K562 (cell line): ENCODE measurements at regions not wholly inside any gene's neighbourhood (a gene's known extent, or its start where the extent isn't known, plus 50 kb on each side); places are given as distances from the start of the nearest gene placed in this dataset.
"Not testable (repeated sequence)": the region's sequence is repeated elsewhere in the genome, so short reads cannot be mapped to it uniquely, and the experiment has no call there.

ENCODE experiments used
- ATAC-seq: fragments of 200-7000 bp; cut with Tn5 transposase; 3 replicates; pipeline ENCODE4 v1.9.1; 2020; ENCODE audit warnings: moderate library complexity
- BruUV-seq: library from RNA; stranded (reverse); fragments of 400-500 nt; replicated peaks from 2 replicates; lab custom pipeline; 2021; lab: Mats Ljungman, UMichigan
- CTCF ChIA-PET: fragments of 300-600 bp; formaldehyde crosslinking; extraction: SDS; loops from one replicate; lab custom pipeline; 2021; ENCODE audit warnings: low intra/inter-chr PET ratio; lab: Yijun Ruan, JAX
- POLR2A ChIA-PET: fragments of 300-600, 350-650 bp; sonication (Branson Sonifier 250); formaldehyde crosslinking; extraction: SDS; loops from one replicate; lab custom pipeline; 2021; ENCODE audit warnings: antibody characterized with exemption, inconsistent platforms; lab: Yijun Ruan, JAX
- DNase-seq, 4 experiments: peaks; one replicate each; pipeline versions ENCODE4 v3.0.0 to v3.0.0-alpha.2; 2011 to 2018; ENCODE audit warnings: low spot score in 3 of 4, mixed read lengths in 3 of 4; ENCODE audit errors: extremely low read depth in 1 of 4
- FAIRE-seq: peaks from 2 replicates; lab custom pipeline; 2011; peaks lifted over from hg19 to GRCh38; lab: Jason Lieb, UNC
- H2AFZ ChIP-seq: 2 replicates; pipeline ENCODE4 v1.6.0; 2011; ENCODE audit warnings: low read depth, low read length, control low read depth, inconsistent platforms
- H3K27ac ChIP-seq: fragments of 200-600 bp; 3 replicates; pipeline ENCODE4 v1.8.0; 2011; ENCODE audit warnings: low read depth, mild to moderate bottlenecking, control low read depth, inconsistent platforms, low read length, moderate library complexity, mixed read lengths; ENCODE audit errors: extremely low read depth
- H3K27me3 ChIP-seq, 2 experiments: fragments of 300-600 bp in 1 of 2; 2 replicates in 1 of 2; 3 replicates in 1 of 2; pipeline versions ENCODE4 v1.6.0 to v1.8.0; 2011; ENCODE audit warnings: inconsistent platforms in 2 of 2, low read length in 2 of 2, mild to moderate bottlenecking in 1 of 2, mixed read lengths in 1 of 2, moderate library complexity in 1 of 2; ENCODE audit not compliant: control insufficient read depth in 2 of 2, insufficient read depth in 2 of 2
- H3K36me3 ChIP-seq: fragments of 300-600 bp; 3 replicates; pipeline ENCODE4 v1.8.0; 2011; ENCODE audit warnings: mild to moderate bottlenecking, low read length, inconsistent platforms; ENCODE audit not compliant: control insufficient read depth, insufficient read depth
- H3K4me1 ChIP-seq, 2 experiments: fragments of 200-600 bp in 1 of 2; replicated peaks in 1 of 2; 2 replicates in 1 of 2; 3 replicates in 1 of 2; pipeline versions ENCODE4 v1.5.1 to v1.8.0; 2011; ENCODE audit warnings: inconsistent platforms in 2 of 2, low read length in 2 of 2, mild to moderate bottlenecking in 1 of 2, mixed read lengths in 1 of 2, moderate library complexity in 1 of 2; ENCODE audit not compliant: control insufficient read depth in 2 of 2, insufficient read depth in 2 of 2
- H3K4me2 ChIP-seq: 2 replicates; pipeline ENCODE4 v1.6.1; 2011; ENCODE audit warnings: low read length, control low read depth, inconsistent platforms, mixed read lengths; ENCODE audit not compliant: insufficient read depth
- H3K4me3 ChIP-seq: fragments of 200-600 bp; sonication (generic), shearing (Covaris generic); 2 replicates; pipeline ENCODE4 v1.5.1; 2016; ENCODE audit warnings: control low read depth, inconsistent platforms
- H3K79me2 ChIP-seq: fragments of 200-600 bp; 3 replicates; pipeline ENCODE4 v1.8.0; 2011; ENCODE audit warnings: low read length, inconsistent platforms; ENCODE audit not compliant: control insufficient read depth, insufficient read depth
- H3K9ac ChIP-seq, 2 experiments: 2 replicates each; pipeline versions ENCODE4 v1.6.0 to v1.6.1; 2011; ENCODE audit warnings: low read depth in 2 of 2, low read length in 2 of 2, control low read depth in 1 of 2, inconsistent platforms in 1 of 2, mild to moderate bottlenecking in 1 of 2, mixed read lengths in 1 of 2; ENCODE audit not compliant: insufficient read depth in 1 of 2
- H3K9me1 ChIP-seq: one replicate; pipeline ENCODE4 v1.6.0; 2011; ENCODE audit warnings: inconsistent platforms, mild to moderate bottlenecking, low read length, moderate library complexity; ENCODE audit not compliant: control insufficient read depth, insufficient read depth
- H3K9me3 ChIP-seq: replicated peaks from 2 replicates; pipeline ENCODE4 v1.5.1; 2011; ENCODE audit warnings: low read depth, low read length, inconsistent platforms; ENCODE audit not compliant: control insufficient read depth, insufficient read depth
- H4K20me1 ChIP-seq: replicated peaks from 2 replicates; pipeline ENCODE4 v1.6.1; 2011; ENCODE audit warnings: low read length, inconsistent platforms, mixed read lengths; ENCODE audit not compliant: control insufficient read depth, insufficient read depth
- WGBS: fragments of 100-300 bp; shearing (Covaris generic); methylation state at CpG from one replicate; pipeline ENCODE4 v1.1.6; 2016; ENCODE audit warnings: low coverage, mixed read lengths; ENCODE audit not compliant: insufficient coverage; ENCODE audit errors: missing lambda C conversion rate; 5-methylcytosine and 5-hydroxymethylcytosine counted together
- in situ Hi-C: fragments of 300-500 bp; cut with MboI; formaldehyde crosslinking; loops from 4 replicates; pipeline ENCODE4 v1.15.0; 2018; ENCODE audit warnings: inconsistent platforms, mixed read lengths
- intact Hi-C: fragments of 100-400 bp; cut with micrococcal nuclease; formaldehyde crosslinking; loops from 2 replicates; pipeline ENCODE4 v1.14.2; 2022

GRCh38 chr9:38892539-38893232 is 172.8 kb upstream of the FAM240B start:
- POLR2A ChIA-PET = not testable (repeated sequence)

GRCh38 chr9:38886076-38886475 is 166.1 kb upstream of the FAM240B start:
- FAIRE-seq, H3K4me1 ChIP-seq, H3K27me3 ChIP-seq, in situ Hi-C loops, H2AFZ ChIP-seq, H3K79me2 ChIP-seq, CTCF ChIA-PET, ATAC-seq, H3K4me3 ChIP-seq, DNase-seq, H3K9me1 ChIP-seq, H3K4me2 ChIP-seq, H3K27ac ChIP-seq, POLR2A ChIA-PET, intact Hi-C loops, H3K36me3 ChIP-seq, H3K9ac ChIP-seq, H3K9me3 ChIP-seq, BruUV-seq, H4K20me1 ChIP-seq: not testable (repeated sequence)
- no CpG with 5 or more reads among the region's 5 CpGs for WGBS

More at GRCh38 chr9:38892539-38893232, 172.8 kb upstream of the FAM240B start:
- intact Hi-C loops, H4K20me1 ChIP-seq, H3K4me3 ChIP-seq, H3K27ac ChIP-seq, H3K9ac ChIP-seq, in situ Hi-C loops, H2AFZ ChIP-seq, ATAC-seq, H3K4me1 ChIP-seq, H3K4me2 ChIP-seq, H3K79me2 ChIP-seq, H3K27me3 ChIP-seq, CTCF ChIA-PET, H3K36me3 ChIP-seq, H3K9me1 ChIP-seq, DNase-seq, FAIRE-seq, H3K9me3 ChIP-seq, BruUV-seq: not testable (repeated sequence)
- no CpG with 5 or more reads among the region's 6 CpGs for WGBS

DNA sequence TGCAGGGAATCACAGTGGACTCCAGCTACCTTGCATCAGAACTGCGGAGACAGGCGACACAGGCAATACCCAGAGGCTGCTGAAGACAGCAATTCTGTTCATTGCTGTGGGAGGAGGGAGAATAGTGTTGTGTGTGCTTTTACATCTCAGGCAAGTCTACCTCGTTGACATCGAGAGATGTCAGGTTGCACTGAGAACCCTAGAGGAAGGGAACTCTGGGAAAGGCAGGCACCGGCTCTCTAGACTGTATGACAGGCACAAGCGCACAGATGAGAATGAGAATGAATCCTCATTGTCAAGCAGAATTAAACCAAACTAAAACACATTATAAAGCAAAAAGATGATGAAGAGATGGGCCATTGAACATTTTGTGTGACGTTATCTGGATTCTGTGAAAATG is 155.7 kb upstream of the FAM240B start:
- H3K27ac ChIP-seq, ATAC-seq, H3K4me1 ChIP-seq, POLR2A ChIA-PET, FAIRE-seq, intact Hi-C loops, BruUV-seq, CTCF ChIA-PET, H3K79me2 ChIP-seq, H3K4me3 ChIP-seq, in situ Hi-C loops, H3K27me3 ChIP-seq, H3K9me3 ChIP-seq, H3K9ac ChIP-seq, H3K9me1 ChIP-seq, H3K36me3 ChIP-seq, DNase-seq, H2AFZ ChIP-seq, H4K20me1 ChIP-seq, H3K4me2 ChIP-seq: not testable (repeated sequence)
- WGBS = 4% methylated on average over 4 of the region's 7 CpGs

- H3K9me1 ChIP-seq, H2AFZ ChIP-seq, POLR2A ChIA-PET, intact Hi-C loops, in situ Hi-C loops, BruUV-seq, H3K36me3 ChIP-seq, H3K27ac ChIP-seq, FAIRE-seq, H3K9me3 ChIP-seq, H3K4me3 ChIP-seq, ATAC-seq, CTCF ChIA-PET, H3K79me2 ChIP-seq, DNase-seq, H3K27me3 ChIP-seq, H4K20me1 ChIP-seq, H3K9ac ChIP-seq, H3K4me1 ChIP-seq, H3K4me2 ChIP-seq: not testable (repeated sequence)
- WGBS = no CpG with 5 or more reads among the region's 5 CpGs
Measured at GRCh38 chr9:38871282-38871940, 151.5 kb upstream of the FAM240B start.
